Liver (tissue), 8 donors: ENCODE measurements at regions not wholly inside any gene's neighbourhood (a gene's known extent, or its start where the extent isn't known, plus 50 kb on each side); places are given as distances from the start of the nearest gene placed in this dataset.

Source experiments
- DNase-seq: peaks from one replicate; pipeline ENCODE4 v3.0.0-alpha.2; 2017; ENCODE audit warnings: low spot score
- H3K27ac ChIP-seq, 2 donors: one replicate each; pipeline ENCODE4 v1.7.0; 2013; ENCODE audit warnings: inconsistent platforms in 2 of 2, low read length in 2 of 2, control low read depth in 1 of 2, low read depth in 1 of 2, mild to moderate bottlenecking in 1 of 2
- H3K27me3 ChIP-seq, 4 donors: one replicate each; pipeline versions ENCODE4 v1.6.1 to v1.7.0; 2013; ENCODE audit warnings: low read length in 3 of 4, inconsistent platforms in 1 of 4, mild to moderate bottlenecking in 1 of 4, moderate library complexity in 1 of 4; ENCODE audit not compliant: control insufficient read depth in 4 of 4, insufficient read depth in 4 of 4
- H3K36me3 ChIP-seq, 4 donors: one replicate each; pipeline versions ENCODE4 v1.6.1 to v1.7.0; 2013; ENCODE audit warnings: low read length in 3 of 4, mild to moderate bottlenecking in 3 of 4, low read depth in 1 of 4, moderate library complexity in 1 of 4; ENCODE audit not compliant: control insufficient read depth in 4 of 4, insufficient read depth in 3 of 4
- H3K4me1 ChIP-seq, 4 donors: one replicate each; pipeline versions ENCODE4 v1.6.1 to v1.7.0; 2013; ENCODE audit warnings: low read length in 3 of 4, mild to moderate bottlenecking in 3 of 4, moderate library complexity in 1 of 4; ENCODE audit not compliant: control insufficient read depth in 4 of 4, insufficient read depth in 4 of 4
- H3K4me3 ChIP-seq, 3 donors: one replicate each; pipeline versions ENCODE4 v1.6.1 to v1.7.0; 2013; ENCODE audit warnings: low read length in 3 of 3, control low read depth in 1 of 3, low read depth in 1 of 3, mild to moderate bottlenecking in 1 of 3
- H3K9ac ChIP-seq, 2 donors: one replicate each; pipeline ENCODE4 v1.7.0; 2013; ENCODE audit warnings: low read length in 2 of 2, mild to moderate bottlenecking in 2 of 2, moderate library complexity in 2 of 2, control low read depth in 1 of 2, low read depth in 1 of 2
- H3K9me3 ChIP-seq, 4 donors: one replicate each; pipeline versions ENCODE4 v1.6.1 to v1.7.0; 2013; ENCODE audit warnings: low read length in 3 of 4; ENCODE audit not compliant: control insufficient read depth in 4 of 4
- EGR1 ChIP-seq, 2 donors: IDR thresholded peaks; 2 replicates each; pipeline ENCODE4 v1.6.1; 2016 to 2018; ENCODE audit warnings: antibody characterized with exemption in 2 of 2, low read depth in 2 of 2
- FOXA1 ChIP-seq: IDR thresholded peaks from 2 replicates; pipeline ENCODE4 v1.6.1; 2016; ENCODE audit warnings: antibody characterized with exemption
- FOXA2 ChIP-seq: IDR thresholded peaks from 2 replicates; pipeline ENCODE4 v1.6.1; 2016; ENCODE audit warnings: antibody characterized with exemption
- GABPA ChIP-seq, 2 donors: IDR thresholded peaks in 1 of 2; conservative IDR thresholded peaks in 1 of 2; 2 replicates each; pipeline ENCODE4 v1.6.1; 2016; ENCODE audit warnings: antibody characterized with exemption in 2 of 2, mild to moderate bottlenecking in 1 of 2, moderate library complexity in 1 of 2
- HNF4A ChIP-seq, 2 donors: conservative IDR thresholded peaks; 2 replicates each; pipeline ENCODE4 v1.6.1; 2016; ENCODE audit warnings: antibody characterized with exemption in 2 of 2, mild to moderate bottlenecking in 2 of 2
- HNF4G ChIP-seq: IDR thresholded peaks from 2 replicates; pipeline ENCODE4 v1.6.1; 2016; ENCODE audit warnings: antibody characterized with exemption
- JUND ChIP-seq, 2 donors: IDR thresholded peaks; 2 replicates each; pipeline ENCODE4 v1.6.1; 2016; ENCODE audit warnings: antibody characterized with exemption in 2 of 2
- NR2F2 ChIP-seq: IDR thresholded peaks from 2 replicates; pipeline ENCODE4 v1.6.1; 2016; ENCODE audit warnings: antibody characterized with exemption
- RAD21 ChIP-seq, 2 donors: IDR thresholded peaks; 2 replicates each; pipeline ENCODE4 v1.6.1; 2016; ENCODE audit warnings: antibody characterized with exemption in 2 of 2, mild to moderate bottlenecking in 2 of 2
- RXRA ChIP-seq, 2 donors: IDR thresholded peaks; 2 replicates each; pipeline ENCODE4 v1.6.1; 2017 to 2018; ENCODE audit warnings: antibody characterized with exemption in 2 of 2, mild to moderate bottlenecking in 1 of 2
- SP1 ChIP-seq: IDR thresholded peaks from 2 replicates; pipeline ENCODE4 v1.6.1; 2018; ENCODE audit warnings: antibody characterized with exemption, mild to moderate bottlenecking
- YY1 ChIP-seq: IDR thresholded peaks from 2 replicates; pipeline ENCODE4 v1.6.1; 2016; ENCODE audit warnings: antibody characterized with exemption, mild to moderate bottlenecking
- WGBS: extraction: QIAGEN DNeasy Blood & Tissue Kit; methylation state at CpG from one replicate; pipeline ENCODE4 v1.1.7; 2013; 5-methylcytosine and 5-hydroxymethylcytosine counted together
- TF ChIP-seq, protein P1 (sequence below): IDR thresholded peaks from 2 replicates; pipeline ENCODE4 v1.6.1; 2016; ENCODE audit warnings: antibody characterized with exemption
- TF ChIP-seq, protein P2 (sequence below): IDR thresholded peaks from 2 replicates; pipeline ENCODE4 v1.6.1; 2016; ENCODE audit warnings: antibody characterized with exemption
- TF ChIP-seq, protein P3 (sequence below): fragments of 150-350 bp; IDR thresholded peaks from 2 replicates; pipeline ENCODE4 v1.5.1; 2017; ENCODE audit warnings: improper control_type of control experiment, low read depth, low read length; ENCODE audit not compliant: missing input control
- TF ChIP-seq, protein P4 (sequence below): IDR thresholded peaks from 2 replicates; pipeline ENCODE4 v1.6.1; 2016; ENCODE audit warnings: antibody characterized with exemption
- TF ChIP-seq, protein P5 (sequence below): IDR thresholded peaks from 2 replicates; pipeline ENCODE4 v1.6.1; 2016; ENCODE audit warnings: antibody characterized with exemption, mild to moderate bottlenecking
- donor health status: healthy.
- donor health status: healthy.
- donor health status: healthy.
- donor health status: healthy.
- donor health status: healthy.

DNA sequence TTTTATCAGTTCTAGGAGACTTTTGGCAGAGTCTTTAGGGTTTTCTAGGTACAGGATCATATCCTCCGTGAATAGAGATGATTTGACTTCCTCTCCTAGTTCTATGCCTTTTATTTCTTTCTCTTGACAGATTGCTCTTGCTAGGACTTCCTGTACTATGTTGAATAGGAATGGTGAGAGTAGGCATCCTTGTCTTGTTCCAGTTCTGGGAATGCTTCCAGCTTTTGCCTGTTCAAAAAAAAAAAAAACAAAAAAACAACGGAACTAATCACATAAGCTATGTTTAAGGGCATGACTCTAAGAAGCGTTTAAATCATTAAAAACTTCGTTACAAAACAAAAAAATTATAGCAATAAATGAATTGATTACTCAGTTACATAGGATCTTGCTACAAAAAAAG, 145.7 kb downstream of the NUP35 start:
- Histone ChIP-seq H3K4me1 (no peaks in the 10 kb centered on the region), H3K27me3 (no peaks in the 10 kb centered on the region), H3K36me3 (no peaks in the 10 kb centered on the region), H3K27ac (no peak overlapping the region), H3K4me3 (no peak overlapping the region), H3K9me3 (no peaks in the 10 kb centered on the region), H3K9ac (no peak overlapping the region)
- 62% methylated on average over 4 of the region's 4 CpGs for WGBS
- DNase-seq = no peak
- TF ChIP-seq, protein P1, sequence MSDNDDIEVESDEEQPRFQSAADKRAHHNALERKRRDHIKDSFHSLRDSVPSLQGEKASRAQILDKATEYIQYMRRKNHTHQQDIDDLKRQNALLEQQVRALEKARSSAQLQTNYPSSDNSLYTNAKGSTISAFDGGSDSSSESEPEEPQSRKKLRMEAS = no peak
- no peak for TF ChIP-seq RAD21 (IDR thresholded peaks at IDR 0.05)
- TF ChIP-seq HNF4A (conservative IDR thresholded peaks at IDR 0.05) = no peak
- TF ChIP-seq EGR1 (IDR thresholded peaks at IDR 0.05; ENCODE audit: low read depth in 2 of 2) = no peak
- TF ChIP-seq RXRA (IDR thresholded peaks at IDR 0.05) = no peak
- no peak for TF ChIP-seq GABPA (IDR thresholded peaks at IDR 0.05 in 1 of 2, conservative IDR thresholded peaks at IDR 0.05 in 1 of 2)
- no peak for TF ChIP-seq FOXA2
- no peak for TF ChIP-seq HNF4G
- TF ChIP-seq, protein P2, sequence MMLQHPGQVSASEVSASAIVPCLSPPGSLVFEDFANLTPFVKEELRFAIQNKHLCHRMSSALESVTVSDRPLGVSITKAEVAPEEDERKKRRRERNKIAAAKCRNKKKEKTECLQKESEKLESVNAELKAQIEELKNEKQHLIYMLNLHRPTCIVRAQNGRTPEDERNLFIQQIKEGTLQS = no peak
- no peak for TF ChIP-seq JUND (IDR thresholded peaks at IDR 0.05)
- TF ChIP-seq, protein P3, sequence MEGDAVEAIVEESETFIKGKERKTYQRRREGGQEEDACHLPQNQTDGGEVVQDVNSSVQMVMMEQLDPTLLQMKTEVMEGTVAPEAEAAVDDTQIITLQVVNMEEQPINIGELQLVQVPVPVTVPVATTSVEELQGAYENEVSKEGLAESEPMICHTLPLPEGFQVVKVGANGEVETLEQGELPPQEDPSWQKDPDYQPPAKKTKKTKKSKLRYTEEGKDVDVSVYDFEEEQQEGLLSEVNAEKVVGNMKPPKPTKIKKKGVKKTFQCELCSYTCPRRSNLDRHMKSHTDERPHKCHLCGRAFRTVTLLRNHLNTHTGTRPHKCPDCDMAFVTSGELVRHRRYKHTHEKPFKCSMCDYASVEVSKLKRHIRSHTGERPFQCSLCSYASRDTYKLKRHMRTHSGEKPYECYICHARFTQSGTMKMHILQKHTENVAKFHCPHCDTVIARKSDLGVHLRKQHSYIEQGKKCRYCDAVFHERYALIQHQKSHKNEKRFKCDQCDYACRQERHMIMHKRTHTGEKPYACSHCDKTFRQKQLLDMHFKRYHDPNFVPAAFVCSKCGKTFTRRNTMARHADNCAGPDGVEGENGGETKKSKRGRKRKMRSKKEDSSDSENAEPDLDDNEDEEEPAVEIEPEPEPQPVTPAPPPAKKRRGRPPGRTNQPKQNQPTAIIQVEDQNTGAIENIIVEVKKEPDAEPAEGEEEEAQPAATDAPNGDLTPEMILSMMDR = no peak
- TF ChIP-seq, protein P4, sequence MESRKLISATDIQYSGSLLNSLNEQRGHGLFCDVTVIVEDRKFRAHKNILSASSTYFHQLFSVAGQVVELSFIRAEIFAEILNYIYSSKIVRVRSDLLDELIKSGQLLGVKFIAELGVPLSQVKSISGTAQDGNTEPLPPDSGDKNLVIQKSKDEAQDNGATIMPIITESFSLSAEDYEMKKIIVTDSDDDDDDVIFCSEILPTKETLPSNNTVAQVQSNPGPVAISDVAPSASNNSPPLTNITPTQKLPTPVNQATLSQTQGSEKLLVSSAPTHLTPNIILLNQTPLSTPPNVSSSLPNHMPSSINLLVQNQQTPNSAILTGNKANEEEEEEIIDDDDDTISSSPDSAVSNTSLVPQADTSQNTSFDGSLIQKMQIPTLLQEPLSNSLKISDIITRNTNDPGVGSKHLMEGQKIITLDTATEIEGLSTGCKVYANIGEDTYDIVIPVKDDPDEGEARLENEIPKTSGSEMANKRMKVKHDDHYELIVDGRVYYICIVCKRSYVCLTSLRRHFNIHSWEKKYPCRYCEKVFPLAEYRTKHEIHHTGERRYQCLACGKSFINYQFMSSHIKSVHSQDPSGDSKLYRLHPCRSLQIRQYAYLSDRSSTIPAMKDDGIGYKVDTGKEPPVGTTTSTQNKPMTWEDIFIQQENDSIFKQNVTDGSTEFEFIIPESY = no peak
- TF ChIP-seq NR2F2 = no peak
- TF ChIP-seq SP1 = no peak
- TF ChIP-seq, protein P5, sequence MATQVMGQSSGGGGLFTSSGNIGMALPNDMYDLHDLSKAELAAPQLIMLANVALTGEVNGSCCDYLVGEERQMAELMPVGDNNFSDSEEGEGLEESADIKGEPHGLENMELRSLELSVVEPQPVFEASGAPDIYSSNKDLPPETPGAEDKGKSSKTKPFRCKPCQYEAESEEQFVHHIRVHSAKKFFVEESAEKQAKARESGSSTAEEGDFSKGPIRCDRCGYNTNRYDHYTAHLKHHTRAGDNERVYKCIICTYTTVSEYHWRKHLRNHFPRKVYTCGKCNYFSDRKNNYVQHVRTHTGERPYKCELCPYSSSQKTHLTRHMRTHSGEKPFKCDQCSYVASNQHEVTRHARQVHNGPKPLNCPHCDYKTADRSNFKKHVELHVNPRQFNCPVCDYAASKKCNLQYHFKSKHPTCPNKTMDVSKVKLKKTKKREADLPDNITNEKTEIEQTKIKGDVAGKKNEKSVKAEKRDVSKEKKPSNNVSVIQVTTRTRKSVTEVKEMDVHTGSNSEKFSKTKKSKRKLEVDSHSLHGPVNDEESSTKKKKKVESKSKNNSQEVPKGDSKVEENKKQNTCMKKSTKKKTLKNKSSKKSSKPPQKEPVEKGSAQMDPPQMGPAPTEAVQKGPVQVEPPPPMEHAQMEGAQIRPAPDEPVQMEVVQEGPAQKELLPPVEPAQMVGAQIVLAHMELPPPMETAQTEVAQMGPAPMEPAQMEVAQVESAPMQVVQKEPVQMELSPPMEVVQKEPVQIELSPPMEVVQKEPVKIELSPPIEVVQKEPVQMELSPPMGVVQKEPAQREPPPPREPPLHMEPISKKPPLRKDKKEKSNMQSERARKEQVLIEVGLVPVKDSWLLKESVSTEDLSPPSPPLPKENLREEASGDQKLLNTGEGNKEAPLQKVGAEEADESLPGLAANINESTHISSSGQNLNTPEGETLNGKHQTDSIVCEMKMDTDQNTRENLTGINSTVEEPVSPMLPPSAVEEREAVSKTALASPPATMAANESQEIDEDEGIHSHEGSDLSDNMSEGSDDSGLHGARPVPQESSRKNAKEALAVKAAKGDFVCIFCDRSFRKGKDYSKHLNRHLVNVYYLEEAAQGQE = no peak

DNA sequence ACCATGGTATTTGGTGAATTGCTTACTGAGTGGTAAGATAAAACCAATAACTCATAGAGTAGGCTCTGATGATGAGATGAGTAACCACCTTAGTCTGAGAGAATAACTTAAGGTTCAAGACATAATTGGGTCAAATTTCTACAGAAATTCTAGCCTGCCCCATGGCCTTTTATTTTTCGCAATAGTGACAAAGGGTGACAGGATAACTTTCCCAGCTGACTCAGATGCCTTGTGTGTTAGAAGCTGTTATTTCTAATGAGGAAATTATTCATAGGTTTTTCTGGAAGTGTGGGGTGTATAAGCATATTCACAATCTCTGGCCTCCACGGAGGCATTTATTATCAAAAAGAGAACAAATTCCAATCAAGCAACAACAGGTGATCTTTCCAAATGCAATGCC, 159.0 kb downstream of the NUP35 start:
- no peak overlapping the region for H3K9ac ChIP-seq
- no peaks in the 10 kb centered on the region for H3K9me3 ChIP-seq
- H3K27ac ChIP-seq = no peak overlapping the region
- H3K36me3 ChIP-seq = no peaks in the 10 kb centered on the region
- no peaks in the 10 kb centered on the region for H3K4me1 ChIP-seq
- no peak overlapping the region for H3K4me3 ChIP-seq
- 78% methylated on average over 2 of the region's 2 CpGs for WGBS
- DNase-seq = no peak
- TF ChIP-seq, protein P3 = no peak
- TF ChIP-seq FOXA2 (no peak), GABPA (IDR thresholded peaks at IDR 0.05 in 1 of 2, conservative IDR thresholded peaks at IDR 0.05 in 1 of 2) (no peak), YY1 (no peak), FOXA1 (no peak), SP1 (no peak)
- TF ChIP-seq, protein P2 = no peak
- H3K27me3 ChIP-seq = no peaks in the 10 kb centered on the region
